ENCODE measurements at regions not wholly inside any gene's neighbourhood (a gene's known extent, or its start where the extent isn't known, plus 50 kb on each side); places are given as distances from the start of the nearest gene placed in this dataset.
"Not testable (repeated sequence)": the region's sequence is repeated elsewhere in the genome, so short reads cannot be mapped to it uniquely, and the experiment has no call there.

DNA sequence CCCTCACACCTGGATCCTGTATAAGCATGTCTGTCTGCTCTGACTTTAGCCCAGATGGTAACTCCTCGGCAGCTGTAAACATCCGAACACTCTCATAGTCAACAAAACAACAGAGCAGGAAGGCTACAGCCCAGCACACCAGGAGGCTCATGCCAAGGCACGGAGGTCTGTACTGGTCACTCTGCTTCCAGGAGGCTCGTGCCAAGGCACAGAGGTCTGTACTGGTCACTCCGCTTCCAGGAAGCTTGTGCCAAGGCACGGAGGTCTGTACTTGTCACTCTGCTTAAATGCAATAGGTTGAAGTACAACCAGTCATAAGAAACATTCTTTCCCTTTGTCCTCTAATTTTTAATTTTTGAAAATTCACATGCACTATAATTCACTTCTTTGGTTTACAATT, 190.1 kb upstream of the CDH4 start:
- DNase-seq (ENCODE audit: low read depth in 2 of 2) = no peak

DNA sequence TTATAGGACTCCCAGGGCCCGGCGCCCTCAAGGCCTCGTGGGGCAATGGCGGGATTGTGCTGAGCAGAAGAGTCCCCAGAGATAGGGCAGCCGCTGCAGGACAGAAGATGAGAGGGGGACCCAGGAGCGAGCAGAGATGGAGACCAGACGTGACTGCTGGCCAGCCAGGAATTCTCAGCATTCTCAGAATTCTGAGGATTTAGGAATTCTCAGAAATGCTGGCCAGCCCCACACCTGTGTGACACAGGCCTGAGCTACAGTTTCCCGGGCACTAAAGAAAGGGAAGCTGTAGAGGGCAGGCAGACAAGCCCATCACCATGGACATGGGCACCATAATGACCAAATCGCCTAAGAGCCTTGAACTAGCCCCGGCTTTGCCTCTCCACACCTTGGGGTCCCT, 186.2 kb upstream of the CDH4 start:
- no peak for DNase-seq (ENCODE audit: low read depth in 2 of 2)

DNA sequence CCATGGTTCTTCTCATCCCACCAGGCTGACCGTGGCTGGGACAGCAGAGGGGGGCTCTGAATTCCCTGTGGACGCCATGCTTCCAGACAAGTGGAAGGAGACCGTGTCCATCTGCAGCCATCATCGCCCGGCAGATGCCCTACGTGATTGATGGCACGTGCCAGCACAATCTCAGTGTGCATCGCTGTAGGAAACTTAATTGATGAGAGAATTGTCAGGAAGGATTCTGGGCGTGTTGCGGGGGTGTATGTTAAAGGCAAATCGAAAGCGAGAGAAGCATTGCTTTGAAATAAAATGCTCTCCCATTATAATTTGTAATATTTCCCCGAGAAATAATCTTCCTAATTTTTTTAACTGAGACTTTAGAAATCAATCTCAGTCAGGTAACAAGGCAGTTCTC, 185.5 kb upstream of the CDH4 start:
- DNase-seq (ENCODE audit: low read depth in 2 of 2) = no peak

DNA sequence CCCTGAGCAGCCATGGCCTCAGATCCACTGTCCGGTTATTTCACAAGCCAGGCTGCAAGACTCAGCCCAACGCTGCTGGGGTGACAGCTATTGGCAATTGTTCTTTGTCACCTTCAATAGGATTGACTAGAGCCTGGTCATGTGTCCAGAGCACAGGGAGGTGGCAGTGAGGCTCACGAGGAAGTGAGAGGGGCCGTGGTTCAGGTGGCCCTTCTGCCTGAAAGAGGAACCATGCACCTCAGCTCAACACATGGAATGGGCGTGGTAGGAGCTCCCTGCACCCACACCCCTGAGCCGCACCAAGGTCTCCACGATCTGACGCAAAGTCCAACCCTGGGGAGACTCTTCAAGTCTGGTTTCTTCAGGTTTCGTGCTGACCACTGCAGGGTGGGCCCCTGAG, 184.8 kb upstream of the CDH4 start:
- DNase-seq (ENCODE audit: low read depth in 2 of 2) = no peak

DNA sequence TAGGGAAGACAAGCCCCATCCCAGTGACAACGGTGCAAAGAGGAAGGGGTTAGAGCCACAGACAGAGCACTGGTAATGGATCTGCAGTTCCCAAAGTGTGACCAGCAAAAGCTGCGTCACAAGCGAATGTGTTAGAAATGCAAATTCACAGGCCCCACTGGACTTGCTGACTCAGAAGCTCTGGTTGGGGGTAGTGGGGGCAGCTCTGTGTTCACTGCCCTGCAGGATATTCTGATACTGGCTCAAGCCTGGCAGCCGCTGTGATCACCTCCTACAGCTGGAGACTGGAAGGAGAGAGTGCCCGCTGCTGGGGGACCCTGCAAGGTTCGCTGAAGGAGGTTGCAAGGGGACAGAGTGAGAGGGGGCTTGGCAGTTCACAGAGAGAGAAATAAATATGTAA, 179.7 kb upstream of the CDH4 start:
- DNase-seq (ENCODE audit: low read depth in 2 of 2) = no peak

DNA sequence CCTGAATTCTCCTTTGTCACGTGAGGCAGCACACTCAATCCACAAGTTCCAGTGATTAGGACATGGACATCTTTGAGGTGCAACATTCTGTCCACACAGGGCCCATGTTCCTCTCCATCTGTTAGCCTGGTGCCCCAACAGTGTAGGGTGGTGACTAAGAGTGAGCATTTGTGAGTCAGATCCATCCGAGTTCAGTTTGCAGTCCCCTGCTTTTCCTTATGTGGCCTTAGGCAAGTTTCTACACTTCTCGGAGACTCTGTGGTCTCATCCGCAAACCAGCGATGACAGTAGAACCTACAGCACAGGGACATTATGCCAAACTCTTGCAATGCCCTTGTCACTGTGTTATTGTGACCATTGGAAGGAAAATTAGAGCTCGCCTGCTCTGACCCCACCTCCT, 178.7 kb upstream of the CDH4 start:
- no peak for DNase-seq (ENCODE audit: low read depth in 2 of 2)

DNA sequence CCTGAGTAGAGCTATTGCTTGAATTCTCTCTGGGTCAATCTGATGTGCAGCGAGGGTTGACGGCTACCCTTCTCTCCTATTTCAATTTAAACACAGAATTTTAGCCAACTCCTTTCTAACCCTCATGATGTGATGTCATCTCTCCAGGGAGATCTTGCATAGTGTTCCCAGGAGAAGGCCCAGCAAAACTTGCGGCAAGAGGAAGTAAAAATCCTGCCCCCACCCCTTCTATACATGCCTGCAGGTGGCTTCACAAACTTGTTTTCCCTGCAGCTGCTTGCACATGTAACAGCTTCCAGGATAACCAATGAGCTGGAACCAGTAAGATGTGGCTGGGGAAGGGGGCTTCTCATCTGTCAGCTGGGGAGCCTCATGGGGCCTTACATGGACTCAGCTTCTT, 169.3 kb upstream of the CDH4 start:
- no peak for DNase-seq (ENCODE audit: low read depth in 2 of 2)

DNA sequence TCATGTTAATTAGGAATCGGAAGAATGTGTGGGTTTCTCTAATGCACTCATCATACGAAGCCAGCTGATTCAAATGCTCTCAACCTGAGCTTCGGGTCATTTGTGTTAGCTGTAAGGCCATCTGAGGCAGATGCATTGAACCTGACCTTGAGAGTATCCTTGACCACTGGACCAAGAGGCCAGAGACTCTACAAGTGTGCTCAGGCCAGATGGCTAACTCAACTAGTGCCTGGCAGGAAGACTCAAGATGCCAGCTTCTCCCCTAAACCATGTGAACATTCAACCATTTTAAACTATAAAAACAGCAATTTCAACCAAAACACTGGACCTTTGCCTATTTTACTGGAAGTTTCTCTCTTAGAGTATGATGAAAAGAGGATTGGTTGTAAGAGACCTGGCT, 168.6 kb upstream of the CDH4 start:
- DNase-seq (ENCODE audit: low read depth in 2 of 2) = no peak

DNA sequence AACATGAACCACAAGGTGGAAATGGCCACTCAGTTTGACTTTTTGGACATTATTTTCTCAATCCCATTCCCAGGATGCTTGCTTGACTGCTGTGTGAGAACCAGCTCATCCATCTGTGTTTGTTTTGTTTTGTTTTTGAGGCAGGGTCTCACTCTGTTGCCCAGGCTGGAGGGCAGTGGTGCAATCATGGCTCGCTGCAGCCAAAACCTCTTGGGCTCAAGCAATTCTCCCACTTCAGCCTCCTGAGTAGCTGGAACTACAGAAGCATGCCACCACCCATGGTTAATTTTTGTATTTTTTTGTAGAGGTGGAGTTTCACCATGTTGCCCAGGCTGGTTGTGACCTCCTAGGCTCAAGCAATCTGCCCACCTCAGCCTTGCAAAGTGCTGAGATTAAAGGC, 166.0 kb upstream of the CDH4 start:
- no peak for DNase-seq (ENCODE audit: low read depth in 2 of 2)

DNA sequence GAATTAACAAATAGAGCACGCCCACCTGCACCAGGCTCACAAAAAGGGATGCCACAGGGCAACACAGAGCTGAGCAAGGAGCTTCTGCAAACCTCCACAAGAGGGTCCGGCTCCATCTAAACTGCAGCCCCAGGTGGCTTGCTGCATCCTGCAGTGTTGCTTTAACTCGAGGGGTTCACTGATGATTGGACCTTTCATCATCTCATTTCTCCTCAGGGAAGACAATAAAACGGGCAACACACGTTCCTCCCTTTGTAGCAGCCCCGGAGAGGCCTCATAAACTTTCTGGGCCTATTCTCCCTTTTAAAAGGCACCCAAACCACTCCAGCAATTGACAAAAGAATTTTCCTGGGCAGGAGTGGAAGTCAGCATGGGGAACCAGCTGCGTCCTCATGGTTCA, 161.5 kb upstream of the CDH4 start:
- no peak for DNase-seq (ENCODE audit: low read depth in 2 of 2)

DNA sequence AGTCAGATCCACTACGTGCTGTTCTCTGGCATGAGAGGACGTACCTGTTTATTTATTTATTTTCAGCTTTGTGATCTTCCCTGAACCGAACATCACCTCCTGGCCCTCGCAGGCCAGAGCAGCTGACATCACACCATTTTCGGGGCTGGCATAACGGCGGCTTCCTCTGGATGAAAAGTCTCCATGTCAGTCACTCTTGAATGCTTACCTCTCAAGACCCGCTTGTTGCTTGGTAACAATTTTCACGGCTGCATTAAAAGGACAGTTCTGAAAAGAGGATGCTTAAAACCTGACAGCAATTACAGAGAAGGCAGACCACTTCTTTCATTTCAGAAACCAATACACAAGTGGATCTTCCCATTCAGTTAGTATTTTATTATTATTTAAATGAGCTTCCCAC, 159.8 kb upstream of the CDH4 start:
- no peak for DNase-seq (ENCODE audit: low read depth in 2 of 2)

DNA sequence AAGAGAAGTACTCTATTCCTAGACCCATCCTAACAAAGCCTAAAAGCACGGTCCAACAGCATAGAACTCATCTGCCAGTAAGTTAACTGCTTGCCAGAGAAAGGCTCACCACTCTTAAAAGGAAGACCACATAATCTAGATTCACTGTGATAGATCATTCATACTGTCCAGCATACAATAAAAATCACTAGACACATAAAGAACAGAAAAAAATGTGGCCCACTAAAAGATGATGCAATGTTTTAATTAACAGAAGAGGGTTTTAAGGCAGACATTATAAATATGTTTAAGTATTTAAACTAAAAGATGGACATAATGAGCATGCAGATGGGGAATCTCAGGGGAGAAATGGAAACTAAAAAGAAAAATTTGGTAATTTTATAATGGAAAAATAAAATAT, 157.5 kb upstream of the CDH4 start:
- DNase-seq (ENCODE audit: low read depth in 2 of 2) = no peak

DNA sequence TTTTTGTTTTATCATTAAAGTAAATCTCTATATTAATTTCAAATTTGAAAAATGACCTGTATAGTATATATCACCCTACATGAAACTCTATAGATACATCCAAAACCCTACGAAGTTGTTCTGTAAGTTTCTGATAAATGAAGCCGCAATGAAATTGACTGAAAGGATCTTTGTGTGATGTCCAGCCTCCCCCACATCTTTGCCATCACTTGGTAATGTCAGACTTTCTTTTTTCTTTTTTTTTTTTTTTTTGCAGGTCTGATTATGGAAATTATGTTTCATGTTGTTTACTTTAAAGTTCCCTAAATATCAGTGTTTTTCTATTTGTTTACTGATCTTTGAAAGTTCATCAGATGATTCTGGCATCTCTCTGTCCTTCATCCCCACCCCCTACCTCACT, 155.6 kb upstream of the CDH4 start:
- no peak for DNase-seq (ENCODE audit: low read depth in 2 of 2)

DNA sequence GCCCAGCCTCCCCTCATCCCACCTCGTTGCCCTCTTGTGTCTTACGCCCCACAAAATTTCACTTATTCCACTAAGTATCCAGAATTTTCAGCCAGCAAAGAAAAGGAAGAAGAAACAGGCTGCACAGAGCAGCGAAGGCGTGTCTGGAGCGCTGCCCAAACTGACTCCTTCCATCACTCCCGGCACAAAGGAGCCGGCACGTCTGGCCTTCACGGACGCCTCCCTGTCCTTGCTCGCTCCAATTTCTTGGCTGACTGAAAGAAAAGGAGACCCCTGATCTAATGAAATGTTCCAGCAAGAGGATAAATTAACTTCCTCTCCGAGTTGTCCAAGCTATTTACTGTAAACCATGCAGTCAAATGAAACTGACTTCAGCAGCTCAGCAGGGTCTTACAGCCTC, 152.3 kb upstream of the CDH4 start:
- DNase-seq (ENCODE audit: low read depth in 2 of 2) = no peak

DNA sequence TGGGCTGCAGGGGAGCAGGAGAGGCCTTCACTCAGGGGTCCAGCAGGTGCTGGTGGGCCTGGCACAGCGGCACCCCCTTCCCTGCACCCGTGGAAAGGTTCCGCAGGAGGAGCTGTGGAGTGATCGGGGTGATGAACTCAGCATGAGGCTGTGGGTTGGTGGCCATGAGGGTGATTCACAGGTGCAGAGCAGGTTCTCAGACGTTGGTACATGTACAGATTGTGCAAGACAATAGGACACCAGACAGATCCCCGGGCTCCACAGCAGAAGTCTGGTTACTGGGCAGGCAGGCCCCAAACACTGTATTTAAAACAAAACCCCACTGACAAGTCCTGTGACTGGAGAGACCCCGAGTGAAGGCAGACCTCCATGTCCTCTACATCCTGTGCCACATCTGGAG, 151.6 kb upstream of the CDH4 start:
- DNase-seq (ENCODE audit: low read depth in 2 of 2) = no peak

DNA sequence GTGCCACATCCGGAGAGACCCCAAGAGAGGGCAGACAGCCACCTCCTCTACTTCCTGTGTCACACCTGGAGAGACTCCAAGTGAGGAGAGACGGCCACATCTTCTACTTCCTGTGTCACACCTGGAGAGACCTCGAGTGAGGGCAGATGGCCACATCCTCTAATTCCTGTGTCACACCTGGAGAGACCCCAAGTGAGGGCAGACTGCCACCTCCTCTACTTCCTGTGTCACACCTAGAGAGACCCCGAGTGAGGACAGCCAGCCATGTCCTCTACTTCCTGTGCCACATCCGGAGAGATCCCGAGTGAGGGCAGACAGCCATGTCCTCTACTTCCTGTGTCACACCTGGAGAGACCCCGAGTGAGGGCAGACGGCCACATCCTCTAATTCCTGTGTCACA, 150.7 kb upstream of the CDH4 start:
- not testable (repeated sequence) for DNase-seq (ENCODE audit: low read depth in 2 of 2)

DNA sequence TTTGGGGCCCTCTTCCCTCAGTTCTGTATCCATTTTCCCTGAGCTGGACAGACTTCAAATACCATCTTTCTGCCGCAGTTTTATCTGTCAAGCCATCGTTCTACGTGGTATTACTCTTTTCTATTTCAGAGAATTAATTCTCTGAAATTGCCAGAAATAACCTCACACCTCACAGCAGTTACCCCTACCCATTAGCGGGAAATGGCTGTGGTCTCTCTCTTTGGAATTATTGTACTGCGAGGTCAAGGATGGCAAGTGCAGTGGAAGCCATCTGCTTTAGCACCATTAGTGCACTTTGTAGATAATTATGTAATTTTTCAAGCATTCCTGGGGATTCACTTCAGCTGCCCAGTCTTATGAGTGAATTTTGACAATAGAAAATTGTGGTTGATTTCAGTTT, 147.8 kb upstream of the CDH4 start:
- DNase-seq (ENCODE audit: low read depth in 2 of 2) = no peak

DNA sequence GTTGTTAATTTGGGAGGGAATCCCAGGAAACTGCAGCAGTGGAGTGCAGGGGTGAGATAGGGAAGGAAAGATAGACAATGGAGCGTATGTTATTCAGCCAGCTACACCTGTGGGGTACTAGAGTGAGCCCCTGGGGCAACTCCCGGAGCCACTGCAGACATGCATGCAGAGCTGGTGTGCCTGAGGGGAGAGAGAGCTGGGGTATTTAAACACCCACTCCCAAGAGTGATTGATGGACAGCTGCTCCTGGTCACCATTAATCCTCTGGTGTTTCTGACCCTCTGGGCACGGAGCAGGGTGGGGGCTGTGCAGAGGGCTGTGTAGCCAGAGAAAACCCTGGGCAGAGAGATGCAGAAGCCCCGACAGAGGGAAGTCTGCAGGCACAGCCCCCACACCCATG, 146.7 kb upstream of the CDH4 start:
- DNase-seq (ENCODE audit: low read depth in 2 of 2) = no peak

DNA sequence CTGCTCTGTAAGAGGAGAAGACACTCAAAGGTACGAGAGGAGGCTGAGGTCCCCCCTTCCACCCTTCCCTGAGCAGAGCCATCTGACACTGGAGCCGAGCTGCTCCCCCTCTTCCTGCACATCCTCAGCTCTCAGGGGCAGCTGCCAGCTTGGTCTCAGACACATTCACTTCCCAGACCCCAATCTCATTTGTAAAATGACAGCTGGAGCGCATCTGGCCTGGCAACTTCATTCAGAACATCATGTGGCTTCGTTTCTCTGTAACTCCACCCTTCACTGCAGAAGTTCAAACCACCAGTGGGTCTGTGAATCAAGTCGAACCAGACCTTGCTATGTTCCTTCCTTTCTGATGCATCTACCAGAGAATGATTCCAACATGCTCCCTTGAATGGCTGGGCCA, 145.6 kb upstream of the CDH4 start:
- no peak for DNase-seq (ENCODE audit: low read depth in 2 of 2)

DNA sequence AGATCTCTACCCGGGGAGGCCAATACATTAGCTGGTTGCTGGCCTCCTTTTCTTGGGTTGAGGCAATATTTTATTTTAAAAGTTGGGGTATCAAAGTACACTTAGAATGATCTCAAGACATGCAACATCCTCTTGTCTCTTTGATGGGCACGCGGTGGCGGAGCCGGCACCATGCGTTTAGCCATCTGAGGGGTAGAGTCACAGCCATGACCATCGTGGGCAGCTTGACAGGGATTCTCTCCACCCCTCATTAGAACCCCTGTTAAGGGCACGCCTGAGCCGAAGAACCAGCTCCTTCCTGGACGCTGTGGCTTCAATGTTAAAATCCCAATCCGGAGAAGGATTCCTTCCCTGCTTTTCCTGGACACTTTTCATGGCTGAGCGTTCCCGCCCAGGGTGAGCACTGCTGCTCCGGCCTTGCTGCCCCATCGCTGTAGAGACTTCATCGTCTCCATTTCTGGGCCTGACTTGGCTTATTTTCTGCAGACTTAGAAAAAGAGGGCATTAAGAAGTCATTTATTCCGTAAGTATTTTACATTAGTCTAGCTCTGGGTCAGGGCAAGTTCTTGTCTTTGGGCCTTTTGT, 142.7 kb upstream of the CDH4 start:
- no peak for DNase-seq (ENCODE audit: low read depth in 2 of 2)

DNA sequence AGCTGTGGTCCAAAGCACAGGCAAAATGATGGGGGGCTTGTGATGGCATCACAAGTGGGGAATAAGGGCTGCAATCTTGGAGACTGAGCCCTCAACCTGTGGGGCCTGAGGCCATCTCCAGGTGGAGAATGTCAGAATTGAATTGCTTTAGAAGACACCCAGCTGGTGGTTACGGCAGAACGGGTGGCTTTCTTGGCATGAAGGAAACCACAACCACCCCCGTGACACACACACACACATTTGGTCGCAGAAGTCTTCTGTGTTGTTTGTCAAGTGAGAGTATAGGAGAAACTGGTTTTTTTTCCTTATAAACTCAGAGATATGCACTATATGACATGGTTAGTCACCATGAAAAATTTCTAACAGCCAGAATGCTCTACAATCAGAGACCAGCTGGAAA, 139.5 kb upstream of the CDH4 start:
- no peak for DNase-seq (ENCODE audit: low read depth in 2 of 2)

DNA sequence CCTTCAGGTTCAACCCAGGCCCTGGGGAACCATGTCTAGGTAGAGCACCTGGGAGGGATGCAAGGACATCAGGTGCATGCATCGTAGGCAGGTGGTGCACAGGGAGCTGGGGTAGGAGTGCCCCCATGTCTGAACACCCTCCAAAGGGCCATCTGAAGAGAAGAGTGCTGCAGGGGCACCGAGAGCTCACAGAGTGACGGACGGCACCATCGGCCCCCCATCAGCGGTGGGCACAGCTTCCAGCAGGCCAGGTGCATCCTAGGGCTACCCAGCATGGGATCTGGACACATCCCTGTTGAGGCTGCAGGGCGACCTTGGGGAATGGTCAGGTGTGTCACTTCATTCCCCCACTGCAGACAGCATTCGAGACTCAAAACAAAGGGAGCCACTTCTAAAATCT, 138.3 kb upstream of the CDH4 start:
- DNase-seq (ENCODE audit: low read depth in 2 of 2) = no peak

DNA sequence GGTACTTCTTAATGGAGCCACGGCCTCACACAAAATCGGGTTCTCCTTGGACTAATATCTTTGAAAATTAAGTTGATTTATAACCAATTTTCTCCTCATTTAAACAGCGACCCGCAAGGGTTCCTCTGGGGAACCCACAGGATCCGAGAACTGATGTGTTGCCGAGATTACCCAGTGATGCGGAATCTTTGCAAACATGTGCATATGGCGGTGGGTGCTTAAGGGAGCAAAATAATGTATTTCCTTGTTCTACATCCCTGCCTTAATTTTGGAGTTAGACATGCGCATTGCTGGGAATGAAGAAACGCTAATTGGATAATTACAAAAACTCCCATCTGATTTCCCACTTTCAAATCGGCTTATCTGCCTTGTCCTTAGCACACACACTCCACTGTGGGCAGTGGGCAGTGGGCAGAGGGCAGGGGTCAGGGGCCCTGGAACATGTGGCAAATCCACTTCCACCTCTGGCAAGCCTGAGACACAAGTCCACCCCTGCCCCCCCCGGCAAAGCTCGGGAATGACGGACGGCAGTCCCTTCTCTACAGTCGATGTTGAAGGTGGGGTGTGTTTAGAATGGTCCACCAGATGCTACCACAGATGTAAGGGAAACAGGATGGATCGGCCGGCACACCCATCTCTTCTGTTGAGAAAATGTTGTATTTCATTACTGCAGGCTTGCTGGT, 137.4 kb upstream of the CDH4 start:
- DNase-seq (ENCODE audit: low read depth in 2 of 2) = no peak
